GM18507 (cell line): ENCODE measurements at regions not wholly inside any gene's neighbourhood (a gene's known extent, or its start where the extent isn't known, plus 50 kb on each side); places are given as distances from the start of the nearest gene placed in this dataset.

ENCODE experiments used
- DNase-seq: peaks from one replicate; pipeline ENCODE4 v3.0.0; 2011; ENCODE audit warnings: low read depth; ENCODE audit not compliant: insufficient read length; ENCODE audit errors: extremely low spot score
- FAIRE-seq: peaks from 2 replicates; lab custom pipeline; 2011; peaks lifted over from hg19 to GRCh38; lab: Jason Lieb, UNC

- DNase-seq (no peak), FAIRE-seq (no peak)
Observed at GRCh38 chr2:128499367-128500137, 180.9 kb upstream of the HS6ST1 start.

GRCh38 chr2:128500138-128500800, 181.6 kb upstream of the HS6ST1 start:
- FAIRE-seq (no peak), DNase-seq (no peak)

- FAIRE-seq (no peak), DNase-seq (no peak)
Observed at GRCh38 chr2:128501006-128501690, 182.5 kb upstream of the HS6ST1 start.

- no peak for DNase-seq
- FAIRE-seq, result no peak
Observed at GRCh38 chr2:128501700-128502099, 183.0 kb upstream of the HS6ST1 start.

GRCh38 chr2:128502200-128502599, 183.5 kb upstream of the HS6ST1 start:
- FAIRE-seq (no peak), DNase-seq (no peak)

- no peak for DNase-seq
- FAIRE-seq, result no peak
Observed at GRCh38 chr2:128502638-128503246, 184.1 kb upstream of the HS6ST1 start.

GRCh38 chr2:128503399-128504245, 185.0 kb upstream of the HS6ST1 start:
- FAIRE-seq, result no peak
- DNase-seq, result no peak

- no peak for FAIRE-seq
- no peak for DNase-seq
Observed at GRCh38 chr2:128504246-128505149, 185.8 kb upstream of the HS6ST1 start.

- DNase-seq, result no peak
- no peak for FAIRE-seq
Observed at GRCh38 chr2:128505150-128505490, 186.5 kb upstream of the HS6ST1 start.

GRCh38 chr2:128505575-128506526, 187.2 kb upstream of the HS6ST1 start:
- FAIRE-seq (no peak), DNase-seq (no peak)

GRCh38 chr2:128506534-128506933, 187.9 kb upstream of the HS6ST1 start:
- FAIRE-seq, result no peak
- DNase-seq, result no peak

- no peak for DNase-seq
- no peak for FAIRE-seq
Observed at GRCh38 chr2:128510701-128511397, 192.2 kb upstream of the HS6ST1 start.

- FAIRE-seq (no peak), DNase-seq (no peak)
Observed at GRCh38 chr2:128511731-128512378, 193.2 kb upstream of the HS6ST1 start.

GRCh38 chr2:128512379-128513115, 193.9 kb upstream of the HS6ST1 start:
- no peak for DNase-seq

GRCh38 chr2:128513116-128513960, 194.7 kb upstream of the HS6ST1 start:
- FAIRE-seq (no peak), DNase-seq (no peak)

More at GRCh38 chr2:128512379-128513115, 193.9 kb upstream of the HS6ST1 start:
- no peak for FAIRE-seq
